ENCODE measurements at regions not wholly inside any gene's neighbourhood (a gene's known extent, or its start where the extent isn't known, plus 50 kb on each side); places are given as distances from the start of the nearest gene placed in this dataset.

DNA sequence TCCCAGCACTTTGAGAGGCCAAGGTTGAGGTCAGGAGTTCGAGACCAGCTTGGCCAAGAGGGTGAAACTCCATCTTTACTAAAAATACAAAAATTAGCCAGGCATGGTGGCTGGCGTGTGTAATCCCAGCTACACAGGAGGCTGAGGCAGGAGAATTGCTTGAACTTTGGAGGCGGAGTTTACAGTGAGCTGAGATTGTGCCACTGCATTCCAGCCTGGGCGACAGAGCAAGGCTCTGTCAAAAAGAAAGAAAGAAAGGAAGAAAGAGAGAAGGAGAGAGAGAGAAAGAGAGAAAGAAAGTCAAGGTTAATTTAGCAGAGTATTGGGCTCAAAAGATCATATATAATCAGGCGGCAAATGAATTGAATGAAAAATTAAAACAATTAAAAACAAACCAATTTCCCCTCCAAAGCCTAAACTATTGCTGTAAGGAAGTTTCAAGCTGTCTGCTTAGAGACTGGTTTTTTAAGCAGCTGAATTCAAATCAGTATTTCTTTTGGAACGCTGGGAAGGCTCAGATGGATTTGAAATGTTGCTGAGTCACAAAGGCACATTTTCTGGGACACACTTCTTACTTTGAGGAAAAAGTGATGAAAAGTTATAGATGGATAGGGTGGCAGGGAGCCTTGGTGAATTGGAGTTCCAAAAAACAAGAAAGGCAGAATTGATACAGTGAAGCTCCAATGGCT lies 81.3 kb upstream of the BHLHE40 start:
- TF ChIP-seq, protein P1, sequence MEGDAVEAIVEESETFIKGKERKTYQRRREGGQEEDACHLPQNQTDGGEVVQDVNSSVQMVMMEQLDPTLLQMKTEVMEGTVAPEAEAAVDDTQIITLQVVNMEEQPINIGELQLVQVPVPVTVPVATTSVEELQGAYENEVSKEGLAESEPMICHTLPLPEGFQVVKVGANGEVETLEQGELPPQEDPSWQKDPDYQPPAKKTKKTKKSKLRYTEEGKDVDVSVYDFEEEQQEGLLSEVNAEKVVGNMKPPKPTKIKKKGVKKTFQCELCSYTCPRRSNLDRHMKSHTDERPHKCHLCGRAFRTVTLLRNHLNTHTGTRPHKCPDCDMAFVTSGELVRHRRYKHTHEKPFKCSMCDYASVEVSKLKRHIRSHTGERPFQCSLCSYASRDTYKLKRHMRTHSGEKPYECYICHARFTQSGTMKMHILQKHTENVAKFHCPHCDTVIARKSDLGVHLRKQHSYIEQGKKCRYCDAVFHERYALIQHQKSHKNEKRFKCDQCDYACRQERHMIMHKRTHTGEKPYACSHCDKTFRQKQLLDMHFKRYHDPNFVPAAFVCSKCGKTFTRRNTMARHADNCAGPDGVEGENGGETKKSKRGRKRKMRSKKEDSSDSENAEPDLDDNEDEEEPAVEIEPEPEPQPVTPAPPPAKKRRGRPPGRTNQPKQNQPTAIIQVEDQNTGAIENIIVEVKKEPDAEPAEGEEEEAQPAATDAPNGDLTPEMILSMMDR (conservative IDR thresholded peaks at IDR 0.05; ENCODE audit: low read depth) = no peak
- ChIA-PET CTCF (no interaction called here), POLR2A (ENCODE audit: low non-redundant PET) (no interaction called here)
- DNase-seq (ENCODE audit: low spot score) = no peak
- no peak overlapping the region for H3K27ac ChIP-seq

DNA sequence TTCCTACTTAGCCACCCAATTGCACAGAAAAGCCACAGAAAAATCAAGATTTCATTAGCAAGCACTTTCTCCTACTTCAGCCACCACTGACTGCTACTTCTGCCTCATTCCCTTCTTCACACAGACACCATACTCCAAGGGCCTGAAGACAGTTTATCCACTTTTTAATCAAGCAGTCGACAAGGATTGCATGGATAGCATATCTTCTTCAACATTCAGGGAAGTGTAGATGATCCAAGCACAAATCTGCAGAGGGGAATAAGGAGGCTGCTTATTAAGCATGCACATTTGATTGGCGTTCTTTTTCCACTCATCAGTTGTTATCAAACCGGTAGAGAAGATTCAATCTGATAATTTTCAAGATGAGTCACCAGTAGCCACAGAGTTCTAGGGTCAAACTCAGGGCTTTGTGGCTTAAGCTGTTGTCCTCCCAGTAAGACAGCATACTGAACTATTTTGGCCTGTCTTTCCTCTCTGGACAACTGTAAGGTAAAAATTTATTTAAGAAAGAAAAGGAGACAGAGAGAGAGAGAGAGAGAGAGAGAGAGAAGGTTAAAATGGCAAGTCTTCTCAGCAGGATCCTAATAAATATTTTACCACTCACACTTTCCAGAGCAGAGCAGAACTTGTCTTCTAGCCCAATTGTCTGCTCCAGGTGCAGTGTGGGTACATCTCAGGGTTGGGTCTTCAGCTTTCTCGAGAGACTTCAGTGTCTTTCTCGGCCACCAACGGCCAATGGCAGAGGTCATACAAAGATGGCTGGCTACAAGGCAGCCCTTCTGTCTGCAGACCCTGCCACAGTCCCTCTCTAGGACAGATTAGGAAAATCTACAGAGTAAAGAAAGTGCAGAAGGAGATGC lies 80.6 kb upstream of the BHLHE40 start:
- DNase-seq (ENCODE audit: low spot score) = no peak
- POLR2A ChIA-PET (ENCODE audit: low non-redundant PET) = no interaction called here
- TF ChIP-seq, protein P1 (conservative IDR thresholded peaks at IDR 0.05; ENCODE audit: low read depth) = no peak
- CTCF ChIA-PET = interaction anchor here (0.7 kb wide), 1 partner anchor 210 kb away, joined by 3 read pairs; no protein-coding TSS in a partner anchor
- H3K27ac ChIP-seq = no peak overlapping the region

DNA sequence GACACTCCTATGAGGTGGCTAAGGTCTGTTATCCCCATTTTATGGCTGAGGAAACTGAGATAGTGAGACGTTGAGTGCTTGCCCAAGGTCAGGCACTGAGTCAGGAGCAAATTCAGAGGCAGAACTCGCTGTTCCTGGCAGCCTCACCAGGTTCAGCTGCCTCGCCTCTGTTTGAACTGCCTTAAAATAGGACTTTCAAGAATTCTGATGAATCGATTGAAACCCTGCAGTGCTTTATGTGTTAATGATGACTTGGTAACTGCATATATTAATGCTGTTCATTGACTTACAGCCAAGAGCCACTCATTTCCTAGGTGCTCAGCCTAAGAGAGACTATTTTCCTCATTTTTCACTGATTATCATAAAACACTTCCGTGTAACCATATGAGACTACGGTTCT lies 79.5 kb upstream of the BHLHE40 start:
- no peak overlapping the region for H3K27ac ChIP-seq
- ChIA-PET POLR2A (ENCODE audit: low non-redundant PET) (no interaction called here), CTCF (no interaction called here)
- no peak for DNase-seq (ENCODE audit: low spot score)
- TF ChIP-seq, protein P1 (conservative IDR thresholded peaks at IDR 0.05; ENCODE audit: low read depth) = no peak

DNA sequence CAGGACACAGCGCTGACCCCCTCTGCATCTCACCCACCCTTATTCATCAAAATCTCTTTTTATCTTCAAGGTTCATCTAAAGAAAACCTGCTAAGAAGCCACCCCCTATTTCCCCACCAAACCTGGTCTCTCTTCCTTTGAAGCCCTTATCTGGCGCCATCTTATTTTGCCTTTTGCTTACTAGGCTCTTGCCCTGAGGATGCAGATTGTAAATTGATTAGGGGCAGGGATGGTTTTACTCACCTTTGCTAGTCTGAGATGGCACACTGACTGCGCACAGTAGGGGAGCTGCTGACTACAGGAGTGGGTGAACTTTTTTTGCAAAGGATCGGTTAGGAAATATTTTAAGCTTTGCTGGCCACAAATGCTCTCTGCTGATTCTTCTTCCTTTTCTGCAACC lies 78.9 kb upstream of the BHLHE40 start:
- TF ChIP-seq, protein P1 (conservative IDR thresholded peaks at IDR 0.05; ENCODE audit: low read depth) = no peak
- H3K27ac ChIP-seq = no peak overlapping the region
- CTCF ChIA-PET = no interaction called here
- POLR2A ChIA-PET (ENCODE audit: low non-redundant PET) = no interaction called here
- DNase-seq (ENCODE audit: low spot score) = no peak

DNA sequence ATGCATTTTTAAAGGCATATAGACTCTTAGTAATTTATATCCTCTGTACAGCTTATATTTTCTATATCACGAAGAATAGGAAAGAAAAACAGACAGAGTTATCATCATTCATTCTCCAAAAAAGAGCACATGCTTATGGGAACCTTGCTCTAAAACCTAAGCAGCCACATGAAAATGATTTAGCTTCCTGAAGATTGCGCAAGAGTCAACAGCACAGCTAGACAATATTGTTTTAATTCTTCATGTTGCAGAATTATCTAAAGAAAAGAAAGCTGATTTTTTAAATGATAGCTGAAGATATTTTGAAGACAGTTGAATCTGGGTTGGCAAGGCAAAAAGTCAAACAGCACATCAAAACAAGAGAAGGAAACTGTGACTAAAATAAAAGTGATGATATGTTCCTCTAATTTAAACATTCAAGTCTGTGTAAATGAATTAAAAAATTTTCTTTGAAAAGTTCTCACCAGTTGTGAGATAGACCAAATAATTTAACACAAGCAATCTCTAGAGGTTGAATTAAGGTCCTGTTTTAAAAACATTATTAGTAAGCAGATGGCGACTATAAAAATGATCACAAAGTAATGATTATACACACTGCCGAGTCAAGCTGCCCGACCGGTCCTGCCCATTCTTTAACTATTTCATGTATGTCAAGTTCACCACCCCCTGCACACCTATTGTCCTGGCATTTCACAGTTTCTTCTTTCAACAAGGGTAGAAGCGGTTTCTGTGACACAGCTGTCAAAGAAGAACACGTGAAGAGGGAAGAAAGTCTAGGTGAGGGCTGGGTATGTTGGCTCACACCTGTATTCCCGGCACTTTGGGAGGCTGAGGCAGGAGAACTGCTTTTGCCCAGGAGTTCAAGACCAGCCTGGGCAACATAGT lies 74.2 kb upstream of the BHLHE40 start:
- TF ChIP-seq, protein P1 (conservative IDR thresholded peaks at IDR 0.05; ENCODE audit: low read depth) = no peak
- no peak overlapping the region for H3K27ac ChIP-seq
- peak; percentile 15 for DNase-seq (ENCODE audit: low spot score)
- ChIA-PET POLR2A (ENCODE audit: low non-redundant PET) (interaction anchor here (0.7 kb wide), 1 partner anchor 80 kb away, joined by 5 read pairs; no protein-coding TSS in a partner anchor), CTCF (interaction anchor here (0.6 kb wide), 1 partner anchor 80 kb away, joined by 5 read pairs; no protein-coding TSS in a partner anchor)

DNA sequence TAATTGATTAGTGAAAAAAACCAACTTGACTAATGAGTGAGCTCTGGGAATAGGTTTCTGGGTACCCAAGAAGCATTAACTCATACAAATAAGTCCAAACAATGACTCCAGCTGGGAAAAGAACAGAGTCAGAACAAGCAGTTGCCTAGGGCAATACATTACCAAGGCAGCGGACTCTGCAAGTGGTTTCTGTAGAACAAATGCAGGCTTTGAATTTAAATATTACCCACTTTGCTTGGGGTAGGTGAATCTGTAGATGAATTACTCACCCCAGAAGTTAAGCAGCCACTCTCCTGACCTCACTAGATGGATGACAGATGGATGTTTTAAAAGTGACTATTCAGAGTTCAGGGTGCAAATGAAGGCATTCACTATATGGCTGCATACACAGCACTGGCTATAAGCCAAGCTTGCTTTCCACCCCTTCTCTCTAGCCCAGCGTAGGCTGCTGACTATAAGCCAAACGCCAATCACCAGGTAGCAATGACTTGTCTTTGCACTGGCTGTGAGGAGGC lies 73.1 kb upstream of the BHLHE40 start:
- POLR2A ChIA-PET (ENCODE audit: low non-redundant PET) = no interaction called here

More for the DNA sequence above, 73.1 kb upstream of the BHLHE40 start:
- TF ChIP-seq, protein P1 (conservative IDR thresholded peaks at IDR 0.05; ENCODE audit: low read depth) = no peak
- H3K27ac ChIP-seq = no peak overlapping the region
- CTCF ChIA-PET = no interaction called here
- DNase-seq (ENCODE audit: low spot score) = peak; percentile 65
